Lower leg skin (tissue), 4 donors: ENCODE measurements at regions not wholly inside any gene's neighbourhood (a gene's known extent, or its start where the extent isn't known, plus 50 kb on each side); places are given as distances from the start of the nearest gene placed in this dataset.

Experiments
- DNase-seq, 2 donors: peaks; one replicate each; pipeline ENCODE4 v3.0.0-alpha.2; 2019; ENCODE audit warnings: low spot score in 2 of 2
- H3K4me3 ChIP-seq: fragments of 200-600 bp; sonication (generic); 2 replicates; pipeline ENCODE4 v1.5.1; 2017; ENCODE audit warnings: mild to moderate bottlenecking, low read depth; ENCODE audit not compliant: poor library complexity, severe bottlenecking
- CTCF ChIP-seq, 3 donors: fragments of 450-650 bp; IDR thresholded peaks; one replicate each; pipeline ENCODE4 v1.5.1; 2016; ENCODE audit warnings: antibody characterized with exemption in 3 of 3, mild to moderate bottlenecking in 3 of 3, moderate library complexity in 2 of 3
- POLR2A ChIP-seq, 2 donors: fragments of 450-650 bp; IDR thresholded peaks; one replicate each; pipeline ENCODE4 v1.6.1; 2016 to 2017; ENCODE audit warnings: antibody characterized with exemption in 2 of 2, mild to moderate bottlenecking in 1 of 2, moderate library complexity in 1 of 2
- WGBS, 2 donors: methylation state at CpG; one replicate each; pipeline ENCODE4 v1.1.5; 2018; 5-methylcytosine and 5-hydroxymethylcytosine counted together
- intact Hi-C: fragments of 100-400 bp; cut with DNase I; formaldehyde crosslinking; loops from one replicate; pipeline ENCODE4 v1.15.0; 2023; ENCODE audit warnings: low total_unique reads

GRCh38 chr14:62158779-62159178 lies 396.6 kb downstream of the SNAPC1 start:
- WGBS, 2 donors: 33 to 43% methylated on average over 2 of the region's 2 CpGs
- DNase-seq: no peak
- intact Hi-C loops: no loop called here
- TF ChIP-seq CTCF (IDR thresholded peaks at IDR 0.05) (no peak), POLR2A (IDR thresholded peaks at IDR 0.05) (no peak)
- H3K4me3 ChIP-seq: no peak overlapping the region

- 87 to 90% methylated on average over 3 of the region's 3 CpGs for WGBS, 2 donors
- intact Hi-C loops: no loop called here
- H3K4me3 ChIP-seq: no peak overlapping the region
- DNase-seq: no peak
- TF ChIP-seq POLR2A (IDR thresholded peaks at IDR 0.05): no peak
These were observed 397.1 kb downstream of the SNAPC1 start for GRCh38 chr14:62159314-62159713.

- intact Hi-C loops: loop anchor here (10.0 kb wide), 1 partner anchor 882 kb away; the partner anchor contains the start of gene KCNH5
- TF ChIP-seq POLR2A (IDR thresholded peaks at IDR 0.05) (no peak), CTCF (IDR thresholded peaks at IDR 0.05) (no peak)
- H3K4me3 ChIP-seq: no peak overlapping the region
- 20 to 25% methylated on average over 8 of the region's 8 CpGs for WGBS, 2 donors
- DNase-seq: no peak
These were observed 400.9 kb downstream of the SNAPC1 start for GRCh38 chr14:62162998-62163589.

- WGBS, 2 donors: 35 to 39% methylated on average over 3 of the region's 3 CpGs
- TF ChIP-seq CTCF (IDR thresholded peaks at IDR 0.05) (no peak), POLR2A (IDR thresholded peaks at IDR 0.05) (no peak)
- H3K4me3 ChIP-seq: no peak overlapping the region
- DNase-seq: no peak
- intact Hi-C loops: loop anchor here (10.0 kb wide), 1 partner anchor 876 kb away; the partner anchor contains the start of gene KCNH5
These were observed 406.4 kb downstream of the SNAPC1 start for GRCh38 chr14:62168564-62169155.

- peak in 1 of 2 donors; percentile 60 for DNase-seq
- no peak for TF ChIP-seq POLR2A (IDR thresholded peaks at IDR 0.05)
- no peak for TF ChIP-seq CTCF (IDR thresholded peaks at IDR 0.05)
- H3K4me3 ChIP-seq: no peak overlapping the region
- WGBS, 2 donors: 37 to 48% methylated on average over 5 of the region's 5 CpGs
- intact Hi-C loops: loop anchor here (10.0 kb wide), 1 partner anchor 1095 kb away; no protein-coding TSS in a partner anchor
These were observed 417.3 kb downstream of the SNAPC1 start for GRCh38 chr14:62179367-62180018.

- no peak for TF ChIP-seq POLR2A (IDR thresholded peaks at IDR 0.05)
- TF ChIP-seq CTCF (IDR thresholded peaks at IDR 0.05): no peak
- WGBS, 2 donors: 69 to 76% methylated on average over 3 of the region's 3 CpGs
- no peak overlapping the region for H3K4me3 ChIP-seq
- intact Hi-C loops: no loop called here
- no peak for DNase-seq
These were observed 419.4 kb downstream of the SNAPC1 start for GRCh38 chr14:62181591-62181990.
